GM19455 (cell line): ENCODE measurements at regions not wholly inside any gene's neighbourhood (a gene's known extent, or its start where the extent isn't known, plus 50 kb on each side); places are given as distances from the start of the nearest gene placed in this dataset.

Experiments
- ATAC-seq: cut with Tn5 transposase; IDR thresholded peaks from one replicate; pipeline ENCODE4 v1.9.1; 2021; ENCODE audit not compliant: unreplicated experiment

DNA sequence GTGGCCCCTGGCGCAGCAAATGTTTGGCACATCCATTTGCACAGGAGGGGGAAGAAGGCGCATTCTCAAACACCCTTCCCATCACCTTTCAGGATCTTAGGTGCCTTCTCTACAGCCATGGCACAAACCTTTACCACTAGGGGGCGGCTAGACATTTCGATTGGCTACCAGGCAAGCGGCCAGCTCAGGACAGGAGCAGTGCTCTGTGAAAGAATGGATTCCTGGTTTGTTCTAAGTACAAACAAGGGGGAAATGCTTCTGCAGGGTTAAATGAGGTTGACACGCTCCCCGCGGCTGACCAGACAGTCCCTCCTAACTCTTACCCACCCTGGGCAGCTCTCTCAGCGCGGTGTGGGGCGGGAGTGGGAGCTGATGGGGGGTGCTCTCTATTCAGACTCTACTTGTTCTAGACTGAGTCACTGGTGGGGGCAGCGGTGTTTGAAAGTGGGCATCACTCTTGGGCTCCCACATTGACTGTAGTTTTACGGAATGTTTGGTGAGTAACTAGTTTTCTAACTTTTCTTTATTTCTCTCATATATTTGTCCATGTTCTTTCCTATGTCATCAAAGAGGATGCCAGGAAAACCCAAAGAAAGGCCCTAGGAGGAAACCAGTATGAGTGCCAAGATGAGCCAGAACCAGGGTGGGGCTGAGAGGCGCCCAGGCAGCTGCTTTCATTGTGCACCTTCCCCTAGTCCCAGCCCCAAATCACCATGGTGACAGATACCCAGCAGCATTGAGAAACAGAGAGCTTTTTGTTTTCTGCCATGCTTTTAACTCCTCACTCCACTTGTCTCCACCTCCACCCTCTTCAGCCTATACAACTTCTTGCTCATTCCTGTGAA is 61.4 kb upstream of the GPR158 start:
- peak; percentile 91 for ATAC-seq

DNA sequence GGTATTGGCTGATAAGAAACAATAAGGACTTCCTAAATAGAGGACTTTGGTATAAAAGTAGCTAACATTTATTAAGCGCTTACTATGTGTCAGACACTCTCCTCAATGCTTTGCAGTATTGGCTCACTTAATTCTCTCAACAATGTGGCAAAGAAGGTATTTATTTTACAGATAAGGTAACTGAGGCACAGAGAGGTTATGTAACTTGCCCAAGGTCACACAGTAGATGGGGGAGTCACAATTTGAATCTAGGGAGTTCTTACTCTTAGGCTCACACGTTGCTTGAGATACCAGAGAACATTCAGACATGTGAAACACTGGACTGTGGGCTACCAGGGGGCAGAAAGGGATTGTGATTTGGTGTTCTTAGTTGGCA is 60.8 kb upstream of the GPR158 start:
- no peak for ATAC-seq

DNA sequence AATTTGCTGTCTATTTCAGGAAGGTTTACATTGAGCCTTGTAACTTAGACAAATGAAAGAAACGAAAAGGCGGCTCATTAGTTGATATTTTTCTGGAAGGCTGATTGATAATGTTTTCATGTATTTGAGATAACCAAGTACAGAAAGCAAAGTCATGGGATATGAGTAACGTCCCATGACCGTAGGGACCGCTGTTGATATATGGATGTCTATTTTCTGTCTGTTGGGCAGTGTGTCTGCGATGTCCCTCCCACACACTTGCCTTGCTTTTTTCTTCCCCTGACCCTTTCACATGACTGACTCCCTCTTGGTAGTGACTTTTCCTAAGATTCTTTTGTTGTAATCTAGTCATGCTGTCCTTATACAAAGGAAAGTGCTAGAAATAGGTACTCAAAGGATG is 57.0 kb upstream of the GPR158 start:
- no peak for ATAC-seq

DNA sequence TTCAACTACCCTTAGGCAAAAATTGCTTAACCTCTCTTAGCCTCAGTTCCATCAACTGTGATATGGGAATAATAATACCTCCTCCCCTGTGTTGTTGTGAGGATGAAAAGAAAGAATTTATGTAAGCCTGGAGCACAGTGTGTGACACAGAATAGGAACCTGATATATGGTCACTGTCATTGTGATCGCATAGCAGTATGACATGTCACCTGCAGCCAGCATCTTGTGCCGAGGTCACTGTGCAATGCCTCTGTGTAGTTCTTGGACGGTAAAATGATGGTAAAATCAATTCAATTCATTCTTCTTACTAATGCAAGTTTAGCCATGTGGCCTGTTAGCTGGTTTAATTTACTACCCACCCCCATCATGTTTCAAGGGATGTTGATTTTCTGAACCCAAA is 54.6 kb upstream of the GPR158 start:
- no peak for ATAC-seq
